Skeletal muscle satellite cell (primary cell): ENCODE measurements at regions not wholly inside any gene's neighbourhood (a gene's known extent, or its start where the extent isn't known, plus 50 kb on each side); places are given as distances from the start of the nearest gene placed in this dataset.
A peak's percentile ranks its signal among the peaks of the same experiment; 100 is the strongest.

Experiments used
- H3K27me3 ChIP-seq: 2 replicates; pipeline ENCODE4 v1.7.0; 2013; ENCODE audit warnings: low read length; ENCODE audit not compliant: control insufficient read depth, insufficient read depth
- H3K36me3 ChIP-seq: 2 replicates; pipeline ENCODE4 v1.7.0; 2013; ENCODE audit warnings: mild to moderate bottlenecking, control low read depth, low read length; ENCODE audit not compliant: insufficient read depth
- H3K4me1 ChIP-seq: 2 replicates; pipeline ENCODE4 v1.7.0; 2013; ENCODE audit warnings: low read length; ENCODE audit not compliant: control insufficient read depth, insufficient read depth
- H3K4me2 ChIP-seq: 2 replicates; pipeline ENCODE4 v1.7.0; 2013; ENCODE audit warnings: mild to moderate bottlenecking, low read length
- H3K4me3 ChIP-seq: 2 replicates; pipeline ENCODE4 v1.7.0; 2013; ENCODE audit warnings: low read length
- H3K9ac ChIP-seq: 2 replicates; pipeline ENCODE4 v1.7.0; 2013; ENCODE audit warnings: mild to moderate bottlenecking, low read depth, low read length, moderate library complexity
- H3K9me3 ChIP-seq: replicated peaks from 2 replicates; pipeline ENCODE4 v1.7.0; 2013; ENCODE audit warnings: mild to moderate bottlenecking, control low read depth, low read length

DNA sequence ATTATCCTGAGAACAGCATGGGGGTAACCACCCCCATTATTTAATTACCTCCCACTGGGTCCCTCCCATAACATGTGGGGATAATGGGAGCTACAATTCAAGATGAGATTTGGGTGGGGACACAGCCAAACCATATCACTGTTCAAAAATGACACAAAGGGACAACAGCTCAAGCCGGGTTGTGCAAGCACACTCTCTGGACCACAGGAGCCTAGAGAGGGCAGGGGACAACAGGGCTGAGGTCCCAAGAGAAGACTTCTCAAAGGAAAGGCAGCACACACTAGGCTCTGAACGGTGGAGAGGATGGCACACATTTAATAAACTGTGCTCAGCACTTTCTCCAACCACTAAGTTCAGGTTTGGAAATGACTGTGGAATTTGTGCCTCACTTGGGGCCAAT is 122.1 kb upstream of the PKDCC start:
- Histone ChIP-seq H3K36me3 (no peaks in the 10 kb centered on the region), H3K4me3 (no peak overlapping the region), H3K9ac (no peak overlapping the region), H3K4me1 (peaks cover 22% of the 10 kb centered on the region), H3K4me2 (no peak overlapping the region), H3K27me3 (peaks cover 8% of the 10 kb centered on the region), H3K9me3 (no peaks in the 10 kb centered on the region)

DNA sequence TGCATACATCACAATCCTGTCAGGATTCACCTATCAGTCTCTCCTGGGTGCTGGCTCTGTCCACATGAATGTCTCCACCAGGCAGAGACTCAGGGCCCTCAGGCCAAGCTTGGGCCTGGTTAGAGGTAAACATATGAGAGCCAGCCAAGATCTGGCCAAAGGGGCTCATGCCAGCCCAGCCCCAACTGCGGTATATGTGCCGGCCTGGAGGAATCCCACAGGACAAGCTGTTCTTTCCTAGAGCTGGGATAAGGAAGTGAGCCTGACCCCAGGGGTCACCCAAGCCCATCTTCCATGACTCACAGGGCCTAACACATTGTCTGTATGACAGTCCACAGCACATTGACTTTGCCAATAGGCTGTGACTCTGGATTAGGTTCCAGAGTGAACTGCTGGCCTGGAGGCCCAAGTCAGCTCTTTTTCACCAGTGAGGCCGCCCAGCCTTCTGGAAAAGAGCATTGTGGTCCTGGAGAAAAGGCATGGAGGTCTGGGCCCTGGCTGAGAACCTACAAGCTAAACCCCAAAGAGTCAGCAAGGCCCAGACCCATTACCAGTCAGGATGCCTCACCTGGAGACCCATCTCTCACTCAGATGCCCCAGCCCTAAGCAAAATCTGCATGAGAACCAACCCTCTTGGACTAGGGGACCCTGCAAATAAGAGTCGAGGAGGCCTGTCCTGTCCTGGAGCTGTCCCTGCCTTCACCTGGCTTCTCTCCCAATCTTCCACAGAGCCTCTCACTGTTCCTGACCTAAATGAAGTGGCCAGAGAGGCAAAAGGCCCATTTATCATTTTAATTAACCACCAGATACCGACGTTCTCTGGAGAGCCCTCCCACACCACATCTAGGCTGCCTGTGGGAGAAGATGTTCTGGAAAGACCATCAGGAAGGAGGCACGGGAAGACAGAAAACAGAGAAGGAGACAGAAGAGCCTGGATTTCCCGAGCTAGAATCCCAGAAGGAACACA is 120.9 kb upstream of the PKDCC start:
- peaks cover 31% of the 10 kb centered on the region for H3K4me1 ChIP-seq
- no peaks in the 10 kb centered on the region for H3K9me3 ChIP-seq
- H3K4me3 ChIP-seq = no peak overlapping the region
- H3K27me3 ChIP-seq = peaks cover 8% of the 10 kb centered on the region
- no peaks in the 10 kb centered on the region for H3K36me3 ChIP-seq
- no peak overlapping the region for H3K9ac ChIP-seq
- H3K4me2 ChIP-seq = no peak overlapping the region

DNA sequence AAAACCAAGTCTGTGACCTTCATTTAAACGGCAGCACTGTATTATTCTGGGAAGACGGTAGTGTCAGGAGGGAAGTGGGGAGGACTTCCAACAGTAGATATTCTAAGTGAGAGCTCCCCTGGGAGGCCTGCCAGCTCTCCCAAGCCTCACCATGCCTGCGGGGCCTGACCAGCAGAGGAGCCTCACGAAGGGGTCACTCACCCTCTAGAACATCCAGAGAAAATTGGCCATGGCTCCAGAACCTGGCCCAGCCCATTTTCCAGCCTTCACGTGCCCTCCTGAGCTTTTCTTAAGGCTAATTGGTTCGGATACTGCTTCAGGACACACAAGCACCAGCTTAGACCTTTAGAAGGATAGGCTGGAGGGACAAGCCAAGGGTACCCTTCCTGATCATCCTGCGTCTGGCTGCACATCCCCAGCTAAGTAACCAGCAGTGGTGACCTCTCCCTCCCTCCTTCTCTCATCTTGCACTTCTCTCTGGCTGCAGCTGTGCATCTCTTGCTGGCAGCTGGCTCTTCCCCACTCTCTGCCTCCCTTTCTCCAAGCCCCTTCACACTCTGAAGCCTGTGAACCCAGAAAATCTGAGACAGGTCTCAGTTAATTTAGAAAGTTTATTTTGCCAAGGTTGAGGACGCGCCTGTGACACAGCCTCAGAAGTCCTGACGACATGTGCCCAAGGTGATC is 120.1 kb upstream of the PKDCC start:
- Histone ChIP-seq H3K9ac (no peak overlapping the region), H3K36me3 (no peaks in the 10 kb centered on the region)

DNA sequence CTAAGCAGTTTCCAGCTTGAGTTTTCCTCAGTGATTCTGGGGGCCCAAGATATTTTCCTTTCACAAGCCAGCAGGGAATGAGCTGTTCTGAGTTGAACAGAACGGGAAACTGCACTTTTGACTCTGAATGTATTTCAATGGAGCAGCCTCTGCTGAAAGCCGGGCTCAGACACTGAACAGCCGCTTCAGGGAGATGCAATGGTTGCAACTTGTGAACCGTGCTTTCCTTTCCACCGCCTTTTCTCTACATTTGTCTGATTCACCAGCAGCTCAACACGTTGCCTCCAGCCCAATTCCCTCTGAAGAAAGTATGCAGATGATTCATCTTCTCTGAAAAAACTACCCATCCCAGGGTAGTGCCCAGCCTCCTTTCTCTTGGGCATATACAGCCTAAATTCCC is 119.3 kb upstream of the PKDCC start:
- no peak overlapping the region for H3K4me2 ChIP-seq
- no peaks in the 10 kb centered on the region for H3K9me3 ChIP-seq
- H3K27me3 ChIP-seq = no peaks in the 10 kb centered on the region
- H3K4me3 ChIP-seq = no peak overlapping the region
- H3K9ac ChIP-seq = no peak overlapping the region
- peaks cover 47% of the 10 kb centered on the region for H3K4me1 ChIP-seq
- no peaks in the 10 kb centered on the region for H3K36me3 ChIP-seq

More for the DNA sequence above, 120.1 kb upstream of the PKDCC start:
- Histone ChIP-seq H3K9me3 (no peaks in the 10 kb centered on the region), H3K4me3 (no peak overlapping the region), H3K27me3 (peaks cover 1% of the 10 kb centered on the region), H3K4me1 (peaks cover 39% of the 10 kb centered on the region), H3K4me2 (no peak overlapping the region)

DNA sequence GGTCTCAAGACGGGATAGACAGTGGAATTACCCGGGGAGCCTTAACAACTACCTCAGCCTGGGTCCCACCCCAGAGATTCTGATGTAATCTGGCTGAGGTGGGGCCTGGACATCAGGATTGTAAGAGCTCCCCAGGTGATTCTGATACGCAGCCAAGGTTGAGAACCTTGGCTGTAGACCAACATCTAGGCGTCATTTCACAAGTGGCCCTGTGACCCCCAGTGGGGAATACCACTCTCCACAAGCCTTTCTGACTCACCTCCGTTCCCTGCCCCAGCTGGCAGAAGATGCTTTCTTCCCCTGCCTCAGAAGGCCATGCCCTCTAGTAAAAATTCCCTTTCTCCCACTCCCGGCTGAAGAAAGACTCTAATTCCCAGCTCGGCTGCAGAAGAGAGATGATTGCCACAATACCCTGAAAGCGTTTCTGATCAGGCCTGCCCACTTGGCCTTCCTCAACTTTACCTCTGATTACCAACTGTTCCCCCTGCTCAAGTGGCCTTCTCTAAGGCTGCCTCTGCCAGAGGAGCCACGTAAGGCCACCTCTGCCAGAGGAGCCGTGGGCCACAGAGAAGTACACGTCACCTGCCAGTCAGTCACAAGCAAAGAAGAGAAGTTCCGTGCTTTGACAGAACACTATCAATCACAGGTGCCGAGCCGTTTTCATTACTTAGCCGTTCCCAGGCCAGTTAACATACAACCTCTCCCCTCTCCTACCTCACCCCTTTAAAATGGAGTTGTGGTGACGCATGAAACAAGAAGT is 116.8 kb upstream of the PKDCC start:
- H3K4me3 ChIP-seq = no peak overlapping the region
- H3K27me3 ChIP-seq = no peaks in the 10 kb centered on the region
- H3K9ac ChIP-seq = no peak overlapping the region
- H3K4me2 ChIP-seq = peak overlapping the region; percentile 1
- no peaks in the 10 kb centered on the region for H3K9me3 ChIP-seq
- H3K4me1 ChIP-seq = peaks cover 59% of the 10 kb centered on the region
- no peaks in the 10 kb centered on the region for H3K36me3 ChIP-seq

DNA sequence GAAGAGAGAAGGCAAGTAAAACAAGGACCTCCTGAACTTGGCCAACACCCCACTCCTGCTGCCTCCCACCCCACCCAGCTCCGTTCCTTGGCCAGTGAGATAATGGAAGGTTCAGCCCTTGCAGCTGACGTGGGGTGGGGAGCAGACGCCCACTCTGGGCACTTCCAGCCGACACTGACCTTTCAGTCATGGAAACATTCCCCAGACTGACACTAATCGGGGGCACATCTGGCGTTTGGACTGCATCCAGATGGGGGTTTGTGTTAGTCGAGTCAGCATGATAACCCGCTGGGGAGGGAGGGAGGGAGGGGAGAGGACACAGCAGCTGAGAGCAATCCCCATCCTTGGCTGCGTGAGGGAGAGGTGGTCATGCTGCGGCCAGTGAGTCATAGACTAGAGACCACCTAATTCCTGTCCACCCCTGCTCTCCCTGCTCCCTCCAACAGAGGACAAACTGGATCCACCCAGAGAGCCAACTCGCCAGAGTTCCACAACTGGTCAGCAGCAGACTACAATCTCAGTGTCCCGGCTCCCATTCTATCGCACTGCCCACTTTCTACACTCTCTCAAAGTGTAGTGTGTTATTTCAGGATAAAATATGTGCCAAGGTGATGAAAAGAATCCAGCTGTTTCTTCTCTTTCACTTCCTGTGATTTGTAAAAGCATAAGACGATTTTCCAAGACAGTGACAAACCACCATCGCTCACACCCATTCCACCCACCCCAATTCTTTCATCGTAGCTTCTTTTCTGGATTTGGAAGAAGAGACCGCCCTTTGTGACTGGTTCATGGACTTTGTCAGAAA is 115.4 kb upstream of the PKDCC start:
- H3K9me3 ChIP-seq = no peaks in the 10 kb centered on the region
- no peaks in the 10 kb centered on the region for H3K36me3 ChIP-seq
- peak overlapping the region; percentile 31 for H3K4me3 ChIP-seq
- peaks cover 45% of the 10 kb centered on the region for H3K4me1 ChIP-seq
- H3K27me3 ChIP-seq = no peaks in the 10 kb centered on the region
- no peak overlapping the region for H3K9ac ChIP-seq
- peak overlapping the region; percentile 47 for H3K4me2 ChIP-seq

DNA sequence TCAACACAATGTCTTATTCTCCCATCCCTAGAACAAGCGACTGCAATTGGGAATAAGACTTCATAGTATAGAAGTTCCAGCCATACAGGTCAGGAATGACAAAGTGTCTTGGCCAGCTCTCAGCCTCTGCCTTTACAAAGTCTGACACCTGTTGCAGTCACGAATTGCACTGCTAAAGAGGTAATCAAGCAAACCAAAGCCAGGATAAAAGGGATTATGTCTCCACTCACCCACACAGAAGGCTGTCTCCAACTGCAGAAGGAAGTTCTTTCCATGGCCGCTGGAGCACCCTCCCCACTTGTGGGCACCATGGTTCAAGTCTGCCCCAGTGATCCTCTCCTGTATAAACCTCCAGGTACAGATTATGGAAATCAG is 114.8 kb upstream of the PKDCC start:
- peak overlapping the region; percentile 31 for H3K4me3 ChIP-seq
- H3K9me3 ChIP-seq = no peaks in the 10 kb centered on the region
- no peak overlapping the region for H3K9ac ChIP-seq
- H3K27me3 ChIP-seq = no peaks in the 10 kb centered on the region
- H3K36me3 ChIP-seq = no peaks in the 10 kb centered on the region
- H3K4me2 ChIP-seq = peak overlapping the region; percentile 47
- peaks cover 44% of the 10 kb centered on the region for H3K4me1 ChIP-seq

DNA sequence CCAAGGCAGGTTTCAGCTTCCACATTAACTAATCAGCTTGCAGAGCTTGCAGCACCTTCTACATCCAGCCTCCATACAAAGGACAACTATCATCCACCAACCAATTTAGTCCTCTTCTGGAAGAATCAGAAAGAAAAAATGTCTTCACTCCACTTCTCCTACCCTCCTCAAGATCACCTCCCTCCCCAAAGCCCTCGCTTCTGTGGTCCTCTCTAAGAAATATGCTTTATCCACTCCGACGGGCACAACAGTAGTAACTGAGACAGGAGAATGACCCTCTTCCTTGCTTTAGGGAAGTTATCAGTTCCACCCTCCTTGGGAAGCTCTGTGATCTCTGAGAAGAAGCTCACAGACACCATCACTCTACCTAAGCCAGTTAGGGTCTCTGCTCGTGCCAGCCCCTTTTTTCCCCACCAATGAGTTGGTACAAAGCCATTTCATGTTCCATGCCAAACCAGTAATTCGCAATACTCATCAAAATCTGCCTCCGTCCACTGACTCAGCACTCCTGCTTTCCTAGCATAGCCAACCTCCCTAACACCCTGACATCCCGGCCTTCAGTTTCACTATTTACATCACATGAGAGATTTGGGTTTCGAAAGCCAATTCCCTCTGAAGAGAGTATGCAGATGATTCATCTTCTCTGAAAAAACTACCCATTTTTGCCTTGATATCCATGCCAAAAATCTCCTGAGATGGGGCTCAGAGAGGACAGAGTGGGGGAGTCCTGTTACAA is 114.1 kb upstream of the PKDCC start:
- Histone ChIP-seq H3K27me3 (no peaks in the 10 kb centered on the region), H3K36me3 (no peaks in the 10 kb centered on the region), H3K4me2 (peak overlapping the region; percentile 60), H3K4me3 (peak overlapping the region; percentile 6), H3K4me1 (peaks cover 40% of the 10 kb centered on the region), H3K9me3 (no peaks in the 10 kb centered on the region), H3K9ac (no peak overlapping the region)

DNA sequence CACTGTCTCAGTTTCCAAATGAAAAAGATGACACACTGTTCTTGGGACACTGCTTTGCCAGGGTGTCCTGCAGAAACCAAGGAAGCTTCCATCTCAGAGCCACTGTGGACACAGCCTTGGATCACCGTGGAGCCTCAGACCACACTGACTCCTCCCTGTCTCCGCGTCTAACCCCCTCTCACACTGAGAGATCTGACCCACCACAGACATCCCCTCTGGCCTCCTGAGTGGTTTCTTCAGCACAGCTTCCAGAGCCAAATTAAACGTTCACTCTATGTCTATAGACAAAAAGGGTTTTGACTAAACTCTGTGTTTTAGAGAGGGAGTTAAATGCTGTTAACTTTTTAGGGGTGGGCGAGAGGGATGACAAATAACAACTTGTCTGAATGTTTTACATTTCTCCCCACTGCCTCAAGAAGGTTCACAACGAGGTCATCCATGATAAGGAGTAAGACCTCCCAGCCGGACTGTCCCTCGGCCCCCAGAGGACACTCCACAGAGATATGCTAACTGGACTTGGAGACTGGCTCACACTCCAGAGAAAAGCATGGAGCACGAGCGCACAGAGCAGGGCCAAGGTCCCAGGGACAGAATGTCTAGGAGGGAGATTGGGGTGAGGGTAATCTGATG is 113.4 kb upstream of the PKDCC start:
- Histone ChIP-seq H3K4me3 (no peak overlapping the region), H3K27me3 (no peaks in the 10 kb centered on the region), H3K4me1 (peaks cover 37% of the 10 kb centered on the region), H3K9ac (no peak overlapping the region), H3K36me3 (no peaks in the 10 kb centered on the region), H3K4me2 (peak overlapping the region; percentile 60), H3K9me3 (no peaks in the 10 kb centered on the region)

DNA sequence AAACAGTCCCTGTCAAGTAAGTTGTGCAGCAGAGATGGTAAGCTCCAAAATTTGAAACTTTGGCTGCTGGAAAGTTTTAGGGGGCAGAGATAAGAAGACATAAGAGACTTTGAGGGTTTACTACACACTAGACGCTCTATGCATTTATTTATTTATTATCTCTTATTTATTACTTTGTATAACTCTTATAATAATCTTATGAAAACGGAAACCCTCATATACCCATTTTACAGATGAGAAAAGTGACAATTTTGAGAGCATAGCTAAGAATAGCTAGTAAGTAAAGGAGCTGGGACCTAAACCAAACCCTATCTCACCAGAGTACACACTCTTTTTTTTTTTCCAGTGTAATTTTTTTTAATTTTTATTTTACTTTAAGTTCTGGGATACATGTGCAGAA is 112.8 kb upstream of the PKDCC start:
- no peaks in the 10 kb centered on the region for H3K36me3 ChIP-seq
- H3K4me2 ChIP-seq = no peak overlapping the region
- no peaks in the 10 kb centered on the region for H3K9me3 ChIP-seq
- peaks cover 37% of the 10 kb centered on the region for H3K4me1 ChIP-seq
- H3K9ac ChIP-seq = no peak overlapping the region
- no peak overlapping the region for H3K4me3 ChIP-seq
- H3K27me3 ChIP-seq = no peaks in the 10 kb centered on the region
